Right cardiac atrium (tissue), 5 donors: ENCODE measurements at regions not wholly inside any gene's neighbourhood (a gene's known extent, or its start where the extent isn't known, plus 50 kb on each side); places are given as distances from the start of the nearest gene placed in this dataset.
"Not testable (repeated sequence)": the region's sequence is repeated elsewhere in the genome, so short reads cannot be mapped to it uniquely, and the experiment has no call there.

Experiments used
- ATAC-seq, 2 donors: fragments of 200-7000 bp; cut with Tn5 transposase; one replicate each; pipeline versions ENCODE4 v1.8.0 to v1.9.1; 2020; ENCODE audit warnings: moderate library complexity in 2 of 2, mild to moderate bottlenecking in 1 of 2
- DNase-seq, 3 donors: peaks; one replicate each; pipeline ENCODE4 v3.0.0-alpha.2; 2020
- H3K27ac ChIP-seq: one replicate; pipeline ENCODE4 v1.5.1; 2013; ENCODE audit warnings: mild to moderate bottlenecking, low read length, control low read depth, moderate library complexity
- H3K27me3 ChIP-seq: one replicate; pipeline ENCODE4 v1.6.1; 2013; ENCODE audit not compliant: control insufficient read depth, insufficient read depth
- H3K4me1 ChIP-seq: one replicate; pipeline ENCODE4 v1.6.1; 2013; ENCODE audit warnings: low read length; ENCODE audit not compliant: control insufficient read depth, insufficient read depth
- H3K4me3 ChIP-seq: one replicate; pipeline ENCODE4 v1.5.1; 2013; ENCODE audit warnings: low read length, control low read depth
- H3K9me3 ChIP-seq: one replicate; pipeline ENCODE4 v1.6.1; 2013; ENCODE audit warnings: low read length; ENCODE audit not compliant: control insufficient read depth
- WGBS: extraction: QIAGEN DNeasy Blood & Tissue Kit; methylation state at CpG from one replicate; pipeline ENCODE4 v1.1.7; 2013; 5-methylcytosine and 5-hydroxymethylcytosine counted together
- intact Hi-C, 4 donors: fragments of 100-400 bp; cut with DNase I; formaldehyde crosslinking; loops; one replicate each; pipeline versions ENCODE4 v1.11.0 to v1.14.0; 2022 to 2023
- donor health status: healthy with polysubstance abuse.
- donor health status: DM: no; HTN: yes; CAD: no.
- donor health status: DM: no; HTN: no; CAD: no.
- donor health status: DM: no; HTN: yes; CAD: no; lungs with severe emphysema.
- donor health status: DM: yes; HTN: yes; CAD: no.

DNA sequence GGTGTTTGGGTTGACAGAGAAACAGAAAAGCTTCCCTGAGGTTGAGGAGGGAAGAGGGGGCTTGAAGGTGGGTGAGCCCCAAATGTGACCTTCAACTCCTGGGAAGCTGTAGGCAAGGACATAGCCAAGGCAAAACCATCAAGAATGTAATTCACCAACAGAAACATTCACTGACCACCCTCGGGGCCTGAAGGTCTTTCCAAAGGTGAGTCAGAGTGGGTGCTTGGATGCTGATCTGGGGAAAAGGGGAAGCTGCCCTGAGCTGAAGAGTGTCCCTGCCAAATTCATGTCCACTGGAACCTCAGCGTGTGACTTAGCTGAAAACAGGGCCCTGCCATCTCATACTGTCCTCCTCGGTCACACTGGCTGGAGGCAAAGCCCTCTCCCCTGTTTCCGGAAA lies 234.2 kb upstream of the SULF2 start:
- whole genome bisulfite sequencing, result 86% methylated on average over 4 of the region's 4 CpGs
- no peaks in the 10 kb centered on the region for H3K27me3 ChIP-seq

GRCh38 chr20:48018851-48019250 lies 233.6 kb upstream of the SULF2 start:
- WGBS, result 75% methylated on average over 6 of the region's 6 CpGs
- H3K27me3 ChIP-seq, H3K4me1 ChIP-seq, H3K4me3 ChIP-seq, ATAC-seq, H3K9me3 ChIP-seq, DNase-seq, intact Hi-C loops, H3K27ac ChIP-seq: not testable (repeated sequence)

More for the DNA sequence above, 234.2 kb upstream of the SULF2 start:
- no peak for ATAC-seq
- DNase-seq, result no peak
- Histone ChIP-seq H3K4me3 (no peak overlapping the region), H3K9me3 (peaks cover 1% of the 10 kb centered on the region), H3K27ac (no peak overlapping the region), H3K4me1 (no peaks in the 10 kb centered on the region)
- intact Hi-C loops, result no loop called here

- DNase-seq, result no peak
- H3K27me3 ChIP-seq, result no peaks in the 10 kb centered on the region
- H3K4me3 ChIP-seq, result no peak overlapping the region
- WGBS, result 92% methylated on average over 4 of the region's 4 CpGs
- intact Hi-C loops, result no loop called here
- H3K9me3 ChIP-seq, result peaks cover 1% of the 10 kb centered on the region
- no peaks in the 10 kb centered on the region for H3K4me1 ChIP-seq
- ATAC-seq, result no peak
- H3K27ac ChIP-seq, result no peak overlapping the region
Observed at GRCh38 chr20:48017992-48018391, 232.7 kb upstream of the SULF2 start.

DNA sequence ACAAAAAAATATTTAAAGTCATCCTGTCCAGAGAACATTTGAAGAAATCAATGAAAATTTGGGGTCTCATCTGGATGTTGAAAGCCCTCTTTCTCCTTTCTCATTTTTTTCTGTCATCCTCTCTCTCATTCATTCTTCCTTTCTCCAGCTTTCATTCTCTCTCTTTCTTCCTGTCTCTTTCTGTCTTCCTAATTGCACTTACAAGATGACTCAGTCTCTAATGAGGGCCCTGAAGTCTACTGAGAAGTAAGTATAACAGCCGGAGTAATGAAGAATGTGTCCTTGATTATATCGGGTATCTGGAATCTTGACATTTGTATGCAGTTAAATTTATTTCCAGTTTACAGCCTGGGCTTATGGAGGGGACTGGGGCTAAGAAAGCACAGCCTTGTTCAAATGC lies 232.2 kb upstream of the SULF2 start:
- Histone ChIP-seq H3K9me3 (peaks cover 1% of the 10 kb centered on the region), H3K27ac (no peak overlapping the region), H3K4me3 (no peak overlapping the region), H3K4me1 (no peaks in the 10 kb centered on the region), H3K27me3 (no peaks in the 10 kb centered on the region)
- DNase-seq (no peak), ATAC-seq (no peak)
- intact Hi-C loops, result no loop called here
- WGBS, result 79% methylated on average over 2 of the region's 2 CpGs

DNA sequence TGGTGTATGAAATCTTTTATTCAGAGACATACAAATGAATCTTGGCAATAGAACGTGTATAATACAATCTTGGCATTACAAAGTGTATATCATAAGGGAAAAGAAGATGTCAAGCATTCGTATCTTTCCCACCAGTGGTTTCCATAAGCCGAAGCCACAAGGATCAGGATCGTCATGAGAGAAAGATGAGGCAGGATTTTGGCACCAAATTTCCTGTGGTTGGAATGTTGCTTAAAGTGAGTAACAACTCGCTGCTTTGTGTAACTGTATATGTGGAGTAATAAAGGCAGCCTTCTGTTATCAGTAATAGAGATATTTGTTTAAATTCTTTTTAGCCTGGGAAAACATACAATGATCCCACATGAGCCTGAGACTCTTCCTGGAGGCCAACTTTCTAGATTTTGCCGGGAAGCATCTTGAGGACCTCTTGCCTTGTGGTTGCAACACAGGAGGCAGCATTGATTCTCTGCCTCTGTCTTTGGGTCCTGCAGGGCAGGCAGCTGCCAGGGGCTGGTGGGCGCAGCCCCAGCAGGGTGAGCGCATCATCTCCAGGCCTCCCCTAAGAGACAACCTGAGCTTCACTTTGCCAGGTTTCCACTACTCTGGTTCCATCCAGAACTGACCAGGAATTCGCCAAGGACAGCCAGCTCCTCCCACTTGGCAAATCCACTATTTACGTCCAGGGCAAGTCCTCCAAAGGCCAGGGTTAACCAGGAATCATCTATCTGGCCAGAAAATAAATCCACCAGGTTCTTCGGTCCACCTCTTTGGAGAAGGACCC lies 230.9 kb upstream of the SULF2 start:
- intact Hi-C loops, result no loop called here
- H3K27ac ChIP-seq, result no peak overlapping the region
- H3K4me1 ChIP-seq, result no peaks in the 10 kb centered on the region
- no peaks in the 10 kb centered on the region for H3K27me3 ChIP-seq
- DNase-seq (no peak), ATAC-seq (no peak)
- no peak overlapping the region for H3K4me3 ChIP-seq
- 76% methylated on average over 11 of the region's 11 CpGs for WGBS
- H3K9me3 ChIP-seq, result peaks cover 1% of the 10 kb centered on the region

GRCh38 chr20:48015141-48015910 lies 230.0 kb upstream of the SULF2 start:
- H3K4me3 ChIP-seq, result no peak overlapping the region
- peaks cover 1% of the 10 kb centered on the region for H3K9me3 ChIP-seq
- no peak for ATAC-seq
- no peaks in the 10 kb centered on the region for H3K27me3 ChIP-seq
- 59% methylated on average over 8 of the region's 8 CpGs for WGBS
- DNase-seq, result no peak
- intact Hi-C loops, result no loop called here
- no peak overlapping the region for H3K27ac ChIP-seq
- H3K4me1 ChIP-seq, result no peaks in the 10 kb centered on the region

DNA sequence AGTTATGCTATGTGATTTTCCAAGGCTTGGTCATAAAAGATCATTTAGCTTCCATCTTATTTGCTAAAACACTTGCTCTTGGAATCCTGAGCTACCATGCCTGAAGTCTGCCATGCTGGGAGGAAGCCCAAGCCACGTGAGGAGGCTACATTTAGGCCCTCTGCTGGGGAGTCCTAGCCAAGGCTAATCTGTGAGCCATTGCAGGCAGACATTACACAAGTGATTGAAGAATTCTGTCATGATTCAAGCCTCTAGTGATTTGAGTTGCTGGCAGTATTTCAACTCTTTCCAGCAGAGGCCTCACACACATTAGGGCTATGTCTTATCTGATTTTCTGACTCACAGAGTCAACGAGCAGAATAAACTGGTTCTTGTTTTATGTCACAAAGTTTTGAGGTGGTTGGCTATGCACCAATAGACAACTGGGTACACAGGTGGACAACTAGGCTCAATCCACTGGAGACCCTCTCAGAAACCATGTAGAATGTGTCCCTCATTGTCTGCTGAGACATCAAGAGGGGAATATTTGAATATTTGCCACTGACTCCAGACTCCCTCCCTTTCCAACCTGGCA lies 227.2 kb upstream of the SULF2 start:
- H3K27me3 ChIP-seq, result no peaks in the 10 kb centered on the region
- ATAC-seq (no peak), DNase-seq (no peak)
- no peaks in the 10 kb centered on the region for H3K4me1 ChIP-seq
- intact Hi-C loops, result no loop called here
- WGBS, result 34% methylated on average over 2 of the region's 2 CpGs
- H3K4me3 ChIP-seq, result no peak overlapping the region
- H3K9me3 ChIP-seq, result peaks cover 1% of the 10 kb centered on the region
- no peak overlapping the region for H3K27ac ChIP-seq

GRCh38 chr20:48011025-48011424 lies 225.7 kb upstream of the SULF2 start:
- DNase-seq (no peak), ATAC-seq (no peak)
- Histone ChIP-seq H3K4me1 (no peaks in the 10 kb centered on the region), H3K9me3 (no peaks in the 10 kb centered on the region), H3K27me3 (no peaks in the 10 kb centered on the region), H3K4me3 (no peak overlapping the region), H3K27ac (no peak overlapping the region)
- 98% methylated on average over 2 of the region's 2 CpGs for WGBS
- intact Hi-C loops, result no loop called here

GRCh38 chr20:48010623-48011022 lies 225.3 kb upstream of the SULF2 start:
- intact Hi-C loops, result no loop called here
- Histone ChIP-seq H3K9me3 (no peaks in the 10 kb centered on the region), H3K27ac (no peak overlapping the region), H3K27me3 (no peaks in the 10 kb centered on the region), H3K4me3 (no peak overlapping the region), H3K4me1 (no peaks in the 10 kb centered on the region)
- DNase-seq (no peak), ATAC-seq (no peak)
- 95% methylated on average over 3 of the region's 3 CpGs for WGBS

DNA sequence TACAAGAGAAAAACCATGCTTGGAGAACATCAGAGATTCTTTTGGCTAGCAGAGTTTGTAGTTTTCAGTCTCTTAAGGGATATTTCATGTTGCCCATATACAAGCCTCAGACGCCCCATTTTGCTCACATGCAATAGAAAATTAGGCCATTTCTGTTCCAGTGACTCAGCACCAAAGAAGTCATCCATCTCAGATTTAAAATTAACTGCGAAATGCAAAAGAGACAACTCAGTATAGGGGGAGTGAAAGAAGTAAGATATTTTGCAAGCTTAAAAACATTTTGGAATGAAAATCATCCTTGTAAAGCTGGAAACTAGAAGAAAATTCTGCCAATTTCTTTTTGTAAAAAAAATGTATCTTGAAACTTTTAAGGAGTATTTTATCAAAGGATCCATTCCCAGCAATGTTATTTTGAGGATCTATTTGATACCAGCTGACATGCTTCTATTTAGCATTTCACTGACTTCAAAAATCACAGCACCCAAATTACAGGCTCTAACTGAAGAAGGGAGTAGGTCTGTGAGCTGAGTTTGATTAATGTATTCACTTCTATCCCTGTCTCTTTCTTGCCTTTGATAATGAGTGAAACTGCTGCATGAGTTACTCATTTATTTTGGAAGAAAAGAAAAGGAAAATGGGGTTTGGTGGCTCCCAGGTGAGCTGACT lies 223.7 kb upstream of the SULF2 start:
- ATAC-seq (no peak), DNase-seq (no peak)
- no peak overlapping the region for H3K4me3 ChIP-seq
- H3K27me3 ChIP-seq, result no peaks in the 10 kb centered on the region
- no peaks in the 10 kb centered on the region for H3K9me3 ChIP-seq
- H3K4me1 ChIP-seq, result no peaks in the 10 kb centered on the region
- WGBS, result 53% methylated on average over 2 of the region's 2 CpGs
- H3K27ac ChIP-seq, result no peak overlapping the region
- intact Hi-C loops, result no loop called here

GRCh38 chr20:48007351-48007750 lies 222.1 kb upstream of the SULF2 start:
- 69% methylated on average over 5 of the region's 5 CpGs for WGBS
- DNase-seq, result no peak
- Histone ChIP-seq H3K4me1 (no peaks in the 10 kb centered on the region), H3K4me3 (no peak overlapping the region), H3K27ac (no peak overlapping the region), H3K27me3 (no peaks in the 10 kb centered on the region), H3K9me3 (no peaks in the 10 kb centered on the region)
- intact Hi-C loops, result no loop called here
- ATAC-seq, result no peak
